Transverse colon (tissue), 4 donors: ENCODE measurements at regions not wholly inside any gene's neighbourhood (a gene's known extent, or its start where the extent isn't known, plus 50 kb on each side); places are given as distances from the start of the nearest gene placed in this dataset.

ENCODE experiments used
- EP300 ChIP-seq: sonication (generic); formaldehyde crosslinking; IDR thresholded peaks from one replicate; pipeline ENCODE4 v1.6.1; 2017; ENCODE audit warnings: antibody characterized with exemption, low read depth
- POLR2A ChIP-seq: fragments of 450-650 bp; IDR thresholded peaks from one replicate; pipeline ENCODE4 v1.6.1; 2016; ENCODE audit warnings: antibody characterized with exemption, mild to moderate bottlenecking, moderate library complexity
- POLR2AphosphoS5 ChIP-seq, 3 donors: sonication (generic); formaldehyde crosslinking; IDR thresholded peaks; one replicate each; pipeline ENCODE4 v1.6.1; 2016; ENCODE audit warnings: antibody characterized with exemption in 3 of 3
- TF ChIP-seq, protein P1 (sequence below), 5 experiments: fragments of 200-600 bp in 3 of 5; fragments of 450-650 bp in 2 of 5; sonication (generic) in 3 of 5; IDR thresholded peaks; 1 replicate in 2 of 5; 2 replicates in 3 of 5; pipeline ENCODE4 v1.5.1; 2016 to 2017; ENCODE audit warnings: antibody characterized with exemption in 5 of 5, inconsistent platforms in 3 of 5, mild to moderate bottlenecking in 2 of 5, moderate library complexity in 1 of 5

DNA sequence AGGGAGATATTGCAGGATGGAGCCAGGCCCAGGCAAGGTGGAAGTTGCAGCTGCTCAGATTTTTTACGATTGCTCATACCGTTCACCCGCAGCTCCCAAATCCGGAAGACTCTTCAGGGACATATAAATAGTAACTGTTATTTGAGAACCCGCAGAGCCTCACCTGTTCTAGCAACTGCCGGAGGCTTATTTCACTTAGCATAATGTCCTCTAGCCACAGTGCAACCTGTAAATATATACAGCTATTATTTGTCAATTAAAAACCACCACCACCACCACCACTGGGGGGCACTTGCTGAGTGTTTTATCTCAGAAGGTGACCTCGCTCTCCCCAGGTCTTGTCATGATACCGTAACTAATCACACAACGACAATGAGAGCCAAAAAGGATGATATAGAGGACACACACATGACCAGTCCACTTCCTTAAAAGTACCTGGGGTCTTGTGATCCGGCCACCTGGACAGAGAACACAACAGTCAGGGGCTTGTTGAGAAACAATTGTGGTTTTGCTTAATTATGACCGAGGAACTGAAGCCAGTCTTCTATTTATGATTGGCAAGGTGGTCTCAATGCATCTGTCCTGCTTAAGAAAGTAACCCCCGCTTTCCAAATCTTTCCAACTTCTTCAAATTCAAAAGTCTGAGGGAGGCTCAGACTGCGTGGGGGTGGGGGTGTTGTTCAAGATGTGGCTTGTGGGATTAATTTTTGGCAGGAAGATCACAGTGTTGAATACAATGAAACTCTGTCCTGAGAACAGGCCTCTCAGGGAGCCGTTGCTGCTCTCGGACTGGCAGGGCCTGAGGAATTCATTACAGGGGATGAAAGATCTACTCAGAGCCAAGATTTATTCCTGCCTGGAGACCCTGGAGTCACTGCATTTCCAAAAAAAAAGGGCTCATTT lies 72.3 kb upstream of the PRNP start:
- TF ChIP-seq, protein P1, sequence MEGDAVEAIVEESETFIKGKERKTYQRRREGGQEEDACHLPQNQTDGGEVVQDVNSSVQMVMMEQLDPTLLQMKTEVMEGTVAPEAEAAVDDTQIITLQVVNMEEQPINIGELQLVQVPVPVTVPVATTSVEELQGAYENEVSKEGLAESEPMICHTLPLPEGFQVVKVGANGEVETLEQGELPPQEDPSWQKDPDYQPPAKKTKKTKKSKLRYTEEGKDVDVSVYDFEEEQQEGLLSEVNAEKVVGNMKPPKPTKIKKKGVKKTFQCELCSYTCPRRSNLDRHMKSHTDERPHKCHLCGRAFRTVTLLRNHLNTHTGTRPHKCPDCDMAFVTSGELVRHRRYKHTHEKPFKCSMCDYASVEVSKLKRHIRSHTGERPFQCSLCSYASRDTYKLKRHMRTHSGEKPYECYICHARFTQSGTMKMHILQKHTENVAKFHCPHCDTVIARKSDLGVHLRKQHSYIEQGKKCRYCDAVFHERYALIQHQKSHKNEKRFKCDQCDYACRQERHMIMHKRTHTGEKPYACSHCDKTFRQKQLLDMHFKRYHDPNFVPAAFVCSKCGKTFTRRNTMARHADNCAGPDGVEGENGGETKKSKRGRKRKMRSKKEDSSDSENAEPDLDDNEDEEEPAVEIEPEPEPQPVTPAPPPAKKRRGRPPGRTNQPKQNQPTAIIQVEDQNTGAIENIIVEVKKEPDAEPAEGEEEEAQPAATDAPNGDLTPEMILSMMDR (IDR thresholded peaks at IDR 0.05): peak; percentile 18 to 51 (median 23)
- TF ChIP-seq EP300 (no peak), POLR2A (no peak), POLR2AphosphoS5 (IDR thresholded peaks at IDR 0.05) (no peak)
